SK-N-MC (cell line): ENCODE measurements at regions not wholly inside any gene's neighbourhood (a gene's known extent, or its start where the extent isn't known, plus 50 kb on each side); places are given as distances from the start of the nearest gene placed in this dataset.

ENCODE experiments used
- EZH2 ChIP-seq: fragments of 200-600 bp; sonication (generic); IDR thresholded peaks from one replicate; pipeline ENCODE4 v1.6.1; 2017; ENCODE audit warnings: antibody characterized with exemption
- POLR2AphosphoS5 ChIP-seq: IDR thresholded peaks from 2 replicates; pipeline ENCODE4 v1.6.1; 2012; ENCODE audit warnings: mild to moderate bottlenecking, low read depth, low read length, borderline replicate concordance

DNA sequence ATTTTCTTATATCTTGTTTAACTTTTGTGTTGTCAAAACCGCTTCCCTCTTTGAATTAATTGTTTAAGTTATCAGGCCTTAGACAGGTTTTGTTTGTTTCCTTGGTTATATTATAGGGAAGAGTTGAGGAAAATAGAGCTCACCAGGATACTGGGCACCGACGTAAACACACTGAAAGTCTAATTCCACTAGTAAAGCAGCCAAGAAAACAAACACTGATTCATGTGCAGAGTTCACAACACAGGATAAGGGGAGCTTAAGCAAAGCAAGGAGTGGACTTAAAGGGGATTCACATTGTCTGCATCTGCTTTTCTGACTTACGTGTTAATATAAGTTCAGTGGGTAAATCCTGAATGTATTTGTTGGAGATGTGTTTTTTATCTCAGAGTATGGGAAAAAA is 139.0 kb upstream of the CDH6 start:
- TF ChIP-seq POLR2AphosphoS5 (no peak), EZH2 (no peak)
